Left colon (tissue), 2 donors: ENCODE measurements at regions not wholly inside any gene's neighbourhood (a gene's known extent, or its start where the extent isn't known, plus 50 kb on each side); places are given as distances from the start of the nearest gene placed in this dataset.
"Not testable (repeated sequence)": the region's sequence is repeated elsewhere in the genome, so short reads cannot be mapped to it uniquely, and the experiment has no call there.

Experiments used
- ATAC-seq: fragments of 200-7000 bp; cut with Tn5 transposase; one replicate; pipeline ENCODE4 v1.9.1; 2020; ENCODE audit warnings: mild to moderate bottlenecking, moderate library complexity
- DNase-seq, 2 donors: peaks; one replicate each; pipeline ENCODE4 v3.0.0-alpha.2; 2020
- intact Hi-C, 2 donors: fragments of 100-400 bp; cut with DNase I in 1 of 2; cut with micrococcal nuclease in 1 of 2; formaldehyde crosslinking; loops; one replicate each; pipeline versions ENCODE4 v1.11.2 to v1.14.0; 2022; cut with DNase I, micrococcal nuclease
- microRNA-seq, 2 donors: library from miRNA; unstranded; fragments of <30 nt; microRNA quantifications; one replicate each; pipeline versions ENCODE4 v1.1.0 to v1.2.0, GENCODE V29; 2020
- donor health status: DM: no; HTN: no; CAD: no.
- donor health status: DM: yes; HTN: yes; CAD: no.

GRCh38 chr21:20882462-20883407, 115.5 kb upstream of the NCAM2 start:
- intact Hi-C loops: no loop called here
- peak; percentile 34 for ATAC-seq
- peak in 1 of 2 donors; percentile 45 for DNase-seq

- ATAC-seq: no peak
- DNase-seq: no peak
- intact Hi-C loops: no loop called here
Observed at GRCh38 chr21:20883408-20883800, 114.8 kb upstream of the NCAM2 start.

GRCh38 chr21:20902511-20902910, 95.7 kb upstream of the NCAM2 start:
- ATAC-seq: no peak
- no peak for DNase-seq
- intact Hi-C loops: no loop called here

GRCh38 chr21:20902998-20903397, 95.2 kb upstream of the NCAM2 start:
- ATAC-seq: no peak
- no peak for DNase-seq
- intact Hi-C loops: no loop called here

GRCh38 chr21:20927555-20927954, 70.7 kb upstream of the NCAM2 start:
- intact Hi-C loops, ATAC-seq, DNase-seq: not testable (repeated sequence)

- ATAC-seq: no peak
- no peak for DNase-seq
- intact Hi-C loops: no loop called here
Observed at GRCh38 chr21:20942523-20942922, 55.7 kb upstream of the NCAM2 start.

GRCh38 chr21:20943561-20943997, 54.6 kb upstream of the NCAM2 start:
- intact Hi-C loops: no loop called here
- DNase-seq (no peak), ATAC-seq (no peak)

- intact Hi-C loops: no loop called here
- no peak for DNase-seq
- ATAC-seq: no peak
Observed at GRCh38 chr21:20944139-20944538, 54.1 kb upstream of the NCAM2 start.

- intact Hi-C loops: no loop called here
- ATAC-seq: no peak
Observed at GRCh38 chr21:20946701-20947100, 51.5 kb upstream of the NCAM2 start.

More at GRCh38 chr21:20946701-20947100, 51.5 kb upstream of the NCAM2 start:
- no peak for DNase-seq

Small RNAs in the stretch of these regions (microRNA-seq; reads per million reads assigned to microRNA genes)
- 0 reads per million in 2 donors for gene MIR548X
